ENCODE measurements at regions not wholly inside any gene's neighbourhood (a gene's known extent, or its start where the extent isn't known, plus 50 kb on each side); places are given as distances from the start of the nearest gene placed in this dataset.

- H3K27me3 Mint-ChIP-seq (ENCODE audit: low read depth): peaks cover 9% of the 10 kb centered on the region
- Histone ChIP-seq H2BK5ac (ENCODE audit: insufficient read length, low read length) (no peak overlapping the region), H2BK15ac (ENCODE audit: low read depth, low read length) (no peak overlapping the region), H2AFZ (ENCODE audit: low read length) (no peak overlapping the region), H3K27me3 (ENCODE audit: insufficient read depth, low read length) (no peaks in the 10 kb centered on the region), H3K56ac (ENCODE audit: insufficient read length, low read depth, low read length) (no peak overlapping the region), H3K79me2 (ENCODE audit: insufficient read depth, low read length) (no peaks in the 10 kb centered on the region), H2AK5ac (ENCODE audit: insufficient read length, low read length) (no peak overlapping the region), H3K4ac (ENCODE audit: low read depth, low read length) (no peak overlapping the region), H3K14ac (ENCODE audit: insufficient read depth, low read length) (no peak overlapping the region), H2BK12ac (ENCODE audit: insufficient read length, low read depth, low read length) (no peak overlapping the region), H3T11ph (ENCODE audit: low read length) (no peak overlapping the region), H2BK120ac (ENCODE audit: low read depth, low read length, poor library complexity, severe bottlenecking) (no peak overlapping the region), H4K8ac (replicated peaks; ENCODE audit: insufficient read length, low read depth, low read length) (no peak overlapping the region), H3K4me1 (ENCODE audit: insufficient read depth, low read length) (no peaks in the 10 kb centered on the region), H3K4me2 (ENCODE audit: insufficient read depth, insufficient read length, low read length) (no peak overlapping the region), H3K18ac (ENCODE audit: insufficient read length, low read depth, low read length) (no peak overlapping the region), H2BK20ac (ENCODE audit: low read depth, low read length, poor library complexity, severe bottlenecking) (no peak overlapping the region), H3K9me3 (ENCODE audit: control insufficient read depth, low read depth, low read length) (no peaks in the 10 kb centered on the region), H4K20me1 (ENCODE audit: control insufficient read depth, insufficient read depth, insufficient read length) (no peaks in the 10 kb centered on the region), H4K5ac (ENCODE audit: insufficient read length, low read depth, low read length) (no peak overlapping the region), H4K91ac (ENCODE audit: insufficient read length, low read depth, low read length) (no peak overlapping the region), H3K23ac (ENCODE audit: insufficient read length, low read depth, low read length) (no peak overlapping the region), H3K23me2 (ENCODE audit: insufficient read length, low read depth, low read length, poor library complexity, severe bottlenecking) (no peaks in the 10 kb centered on the region), H3K79me1 (ENCODE audit: insufficient read depth, low read depth, low read length, poor library complexity, severe bottlenecking) (no peaks in the 10 kb centered on the region), H3K9ac (ENCODE audit: extremely low read depth, insufficient read length, low read length) (no peak overlapping the region), H3K27ac (ENCODE audit: insufficient read length, low read depth, low read length) (no peak overlapping the region)
- H3K4me3 Mint-ChIP-seq: no peak overlapping the region
- no peak for TF ChIP-seq CTCF (conservative IDR thresholded peaks at IDR 0.05)
- H3K36me3 Mint-ChIP-seq (ENCODE audit: insufficient read depth in 1 of 3, low read depth in 3 of 3): no peaks in the 10 kb centered on the region
- DNase-seq: no peak
- no peaks in the 10 kb centered on the region for H3K4me1 Mint-ChIP-seq
- H3K9me3 Mint-ChIP-seq: no peaks in the 10 kb centered on the region
- WGBS (ENCODE audit: extremely low coverage, insufficient read length, low lambda C conversion rate): no CpG with 5 or more reads among the region's 3 CpGs
- H3K27ac Mint-ChIP-seq: no peak overlapping the region
Measured at GRCh38 chr7:55286666-55287065, 78.5 kb upstream of the LANCL2 start.

Data from H9 (cell line).